HG03521 (cell line): ENCODE measurements at regions not wholly inside any gene's neighbourhood (a gene's known extent, or its start where the extent isn't known, plus 50 kb on each side); places are given as distances from the start of the nearest gene placed in this dataset.

ENCODE experiments used
- ATAC-seq: cut with Tn5 transposase; IDR thresholded peaks from one replicate; pipeline ENCODE4 v1.9.1; 2021; ENCODE audit warnings: mild to moderate bottlenecking, moderate library complexity; ENCODE audit not compliant: unreplicated experiment

GRCh38 chr13:100818711-100819110 lies 144.1 kb upstream of the TMTC4 start:
- ATAC-seq = no peak

- ATAC-seq = no peak
Observed at GRCh38 chr13:100817928-100818327, 143.3 kb upstream of the TMTC4 start.

- ATAC-seq = no peak
Observed at GRCh38 chr13:100815476-100816046, 141.0 kb upstream of the TMTC4 start.

GRCh38 chr13:100812982-100813584 lies 138.5 kb upstream of the TMTC4 start:
- ATAC-seq = no peak

- no peak for ATAC-seq
Observed at GRCh38 chr13:100811928-100812327, 137.3 kb upstream of the TMTC4 start.

- ATAC-seq = no peak
Observed at GRCh38 chr13:100811024-100811865, 136.7 kb upstream of the TMTC4 start.

GRCh38 chr13:100810481-100810880 lies 135.9 kb upstream of the TMTC4 start:
- no peak for ATAC-seq

- no peak for ATAC-seq
Observed at GRCh38 chr13:100809856-100810255, 135.3 kb upstream of the TMTC4 start.

GRCh38 chr13:100809129-100809390 lies 134.5 kb upstream of the TMTC4 start:
- no peak for ATAC-seq

- ATAC-seq = no peak
Observed at GRCh38 chr13:100808330-100809128, 133.9 kb upstream of the TMTC4 start.

- ATAC-seq = no peak
Observed at GRCh38 chr13:100803091-100803490, 128.5 kb upstream of the TMTC4 start.

- no peak for ATAC-seq
Observed at GRCh38 chr13:100800283-100800875, 125.8 kb upstream of the TMTC4 start.

- ATAC-seq = no peak
Observed at GRCh38 chr13:100798739-100799361, 124.3 kb upstream of the TMTC4 start.

- no peak for ATAC-seq
Observed at GRCh38 chr13:100797921-100798320, 123.3 kb upstream of the TMTC4 start.

- no peak for ATAC-seq
Observed at GRCh38 chr13:100796463-100796862, 121.9 kb upstream of the TMTC4 start.

- no peak for ATAC-seq
Observed at GRCh38 chr13:100794575-100794974, 120.0 kb upstream of the TMTC4 start.

GRCh38 chr13:100790405-100790804 lies 115.8 kb upstream of the TMTC4 start:
- no peak for ATAC-seq

GRCh38 chr13:100789968-100790367 lies 115.4 kb upstream of the TMTC4 start:
- ATAC-seq = peak; percentile 86

- ATAC-seq = no peak
Observed at GRCh38 chr13:100789481-100789880, 114.9 kb upstream of the TMTC4 start.

- ATAC-seq = no peak
Observed at GRCh38 chr13:100789025-100789424, 114.4 kb upstream of the TMTC4 start.

GRCh38 chr13:100788540-100788939 lies 113.9 kb upstream of the TMTC4 start:
- no peak for ATAC-seq
